ENCODE measurements at regions not wholly inside any gene's neighbourhood (a gene's known extent, or its start where the extent isn't known, plus 50 kb on each side); places are given as distances from the start of the nearest gene placed in this dataset.

DNA sequence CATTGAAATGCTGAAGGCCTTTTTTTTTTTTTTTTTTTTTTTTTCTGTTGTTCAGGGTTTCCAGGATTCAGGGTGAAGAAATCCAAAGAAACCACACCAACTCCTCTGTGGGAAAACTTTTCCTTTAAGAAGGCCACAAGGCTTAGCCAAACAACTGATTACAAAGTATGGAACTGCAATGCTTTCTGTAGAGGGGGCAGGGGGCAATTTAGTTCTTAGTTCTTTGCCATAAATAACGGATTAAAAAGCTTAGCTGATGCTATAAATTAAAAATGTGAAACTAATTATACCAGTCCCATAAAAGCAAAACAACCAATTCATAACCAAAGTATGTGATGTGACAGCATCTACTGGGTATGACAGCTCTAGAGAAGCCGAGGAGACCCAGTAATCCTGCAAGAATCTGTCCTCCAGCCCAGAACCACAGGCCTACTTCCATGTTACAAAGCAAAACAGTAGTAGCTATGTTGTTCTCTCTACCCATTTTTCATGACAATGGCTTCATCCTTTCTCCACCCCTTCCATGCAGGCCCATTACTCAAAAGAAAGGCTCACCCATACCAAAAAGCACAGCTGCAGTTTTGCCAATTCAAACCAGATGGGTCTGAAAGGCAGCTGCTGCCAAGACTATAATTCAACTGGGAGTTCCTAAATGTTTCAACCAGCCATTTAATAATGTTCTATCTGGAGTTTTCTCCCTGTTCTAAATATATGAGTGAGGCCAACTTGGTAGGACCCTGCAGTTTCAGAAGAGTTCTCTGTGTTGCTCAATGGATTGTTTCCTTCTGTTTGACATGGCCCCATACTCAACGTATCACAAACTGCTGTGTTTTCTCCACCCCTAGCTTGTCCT lies 167.1 kb upstream of the ZFHX3 start:
- DNase-seq (ENCODE audit: low read depth): peak; percentile 75

DNA sequence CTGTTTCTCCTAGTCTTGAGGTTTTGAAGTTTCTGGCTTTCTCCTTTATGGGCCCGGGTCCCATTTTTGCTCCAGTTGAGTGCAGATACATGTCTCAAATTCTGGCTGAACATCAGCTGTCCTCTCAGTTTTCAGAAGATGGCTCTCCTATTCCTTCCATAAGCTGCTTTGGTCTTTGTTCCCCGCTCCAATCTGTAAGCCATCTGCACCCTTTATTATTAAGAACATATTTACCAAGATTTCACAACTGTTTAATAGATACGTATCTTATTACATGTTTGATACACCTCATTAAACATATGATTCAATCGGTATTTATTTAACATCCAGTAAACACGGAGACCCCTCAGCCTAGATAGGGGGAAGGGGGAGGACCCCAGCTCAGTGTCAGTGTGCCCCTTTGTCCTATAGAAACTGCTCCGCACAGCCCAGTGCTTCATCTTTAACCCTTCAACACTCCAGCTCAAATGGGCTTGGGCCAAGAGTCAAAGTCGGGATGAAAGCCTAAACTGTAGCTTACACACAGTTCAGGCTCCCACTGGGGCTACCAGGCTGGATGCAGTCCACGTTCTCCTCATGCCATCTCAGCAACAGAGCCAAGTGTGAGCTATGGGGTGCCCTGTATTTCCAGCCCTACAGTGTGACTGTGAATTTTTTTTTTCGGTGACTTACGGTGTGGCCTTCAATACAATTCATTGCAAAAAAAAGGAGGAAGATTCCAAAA lies 166.0 kb upstream of the ZFHX3 start:
- no peak for DNase-seq (ENCODE audit: low read depth)

DNA sequence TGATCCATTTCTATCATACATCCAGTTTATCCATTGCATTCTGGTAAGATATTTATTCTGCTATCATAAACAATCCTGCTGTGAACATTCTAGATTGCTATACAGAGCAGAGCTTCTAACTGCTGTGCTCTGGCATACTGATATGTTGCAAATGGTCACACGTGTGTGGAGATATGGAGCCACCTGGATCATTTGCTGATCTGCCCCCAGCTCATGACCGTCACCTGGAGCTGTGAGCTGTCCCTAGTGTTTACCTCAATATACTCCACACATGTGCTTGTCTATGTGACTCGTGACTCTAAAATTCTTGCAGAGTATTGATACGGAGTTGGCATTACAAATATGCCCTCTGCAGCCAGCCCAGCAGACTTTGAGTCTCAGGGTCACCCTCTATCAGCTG lies 164.5 kb upstream of the ZFHX3 start:
- DNase-seq (ENCODE audit: low read depth): no peak

DNA sequence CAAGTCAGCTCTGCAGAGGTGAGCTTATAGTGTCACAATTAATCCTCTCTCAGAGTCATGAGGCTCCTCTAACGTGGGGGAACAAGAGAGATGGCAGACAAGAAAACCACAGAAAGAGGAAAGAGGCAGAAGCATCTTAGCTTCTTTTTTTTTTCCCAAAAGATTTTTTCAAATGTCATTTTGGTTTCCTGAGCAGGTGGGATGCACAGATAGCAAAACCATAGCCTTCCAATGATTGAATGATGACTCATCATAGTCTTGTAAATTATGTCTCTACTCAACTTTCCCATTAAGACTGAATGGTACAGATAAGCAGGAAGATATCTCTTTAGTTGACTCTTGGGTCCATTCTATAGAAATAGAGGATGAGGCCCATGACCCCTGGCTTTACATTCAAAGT lies 162.8 kb upstream of the ZFHX3 start:
- DNase-seq (ENCODE audit: low read depth): no peak

DNA sequence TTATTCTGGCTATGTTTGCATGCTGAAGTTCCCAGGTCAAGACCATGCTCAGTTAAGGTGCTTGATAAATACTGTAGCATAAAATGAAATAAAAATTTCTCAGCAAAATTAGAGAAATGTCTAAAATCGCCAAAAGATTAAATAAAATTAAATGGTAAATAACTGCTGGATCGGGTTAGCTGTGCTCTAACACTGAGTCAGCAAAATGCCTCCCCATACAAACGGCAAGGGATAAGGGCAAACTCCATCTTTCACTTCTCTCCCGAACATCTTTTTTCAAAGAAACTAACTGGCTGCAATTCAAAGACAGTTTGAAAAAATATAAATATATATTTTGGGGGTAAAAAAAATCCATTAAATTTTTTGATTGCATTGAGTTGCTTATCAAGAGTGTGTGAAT lies 162.2 kb upstream of the ZFHX3 start:
- no peak for DNase-seq (ENCODE audit: low read depth)

DNA sequence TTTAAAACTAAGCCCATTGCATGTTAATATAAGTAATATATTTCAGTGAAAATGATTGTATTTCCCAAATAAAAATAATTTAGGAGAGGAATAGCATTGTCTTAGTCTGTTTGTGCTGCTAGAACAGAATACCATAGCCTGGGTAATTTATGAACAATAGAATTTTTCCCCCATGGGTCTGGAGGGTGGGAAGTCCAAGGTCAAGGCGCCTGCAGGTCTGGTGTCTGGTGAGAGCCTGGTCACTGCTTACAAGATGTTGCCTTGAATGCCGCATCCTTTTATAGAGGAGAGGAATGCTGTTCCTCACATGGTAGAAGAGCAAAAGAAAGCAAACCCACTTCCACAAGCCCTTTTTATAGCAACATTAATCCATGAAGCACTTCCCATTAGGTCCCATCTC lies 161.3 kb upstream of the ZFHX3 start:
- DNase-seq (ENCODE audit: low read depth): no peak

DNA sequence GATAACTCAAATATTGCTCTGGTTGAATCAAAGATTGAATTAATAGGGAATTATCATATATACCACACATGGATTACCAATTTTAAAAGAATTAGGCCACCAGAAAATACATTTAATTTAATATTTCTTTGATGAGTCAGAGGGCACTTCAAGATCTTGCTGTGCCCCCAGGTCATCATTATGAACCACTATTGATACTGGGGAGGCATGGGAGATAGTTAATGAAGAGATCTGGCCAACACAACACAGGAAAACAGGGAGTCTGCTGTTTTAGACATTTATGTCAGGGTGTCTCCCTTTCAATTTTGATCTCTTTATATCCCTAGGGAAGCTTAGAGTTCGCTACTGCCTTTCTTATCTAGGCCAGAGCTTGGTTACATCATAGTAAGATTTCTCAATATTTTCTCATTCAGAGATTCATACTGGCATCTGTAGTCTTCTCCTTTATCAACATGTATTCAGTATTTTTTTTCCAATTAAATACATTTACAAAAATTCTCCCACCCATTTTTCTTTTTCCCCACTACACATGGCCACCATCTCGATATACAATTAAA lies 158.3 kb upstream of the ZFHX3 start:
- DNase-seq (ENCODE audit: low read depth): peak; percentile 49

DNA sequence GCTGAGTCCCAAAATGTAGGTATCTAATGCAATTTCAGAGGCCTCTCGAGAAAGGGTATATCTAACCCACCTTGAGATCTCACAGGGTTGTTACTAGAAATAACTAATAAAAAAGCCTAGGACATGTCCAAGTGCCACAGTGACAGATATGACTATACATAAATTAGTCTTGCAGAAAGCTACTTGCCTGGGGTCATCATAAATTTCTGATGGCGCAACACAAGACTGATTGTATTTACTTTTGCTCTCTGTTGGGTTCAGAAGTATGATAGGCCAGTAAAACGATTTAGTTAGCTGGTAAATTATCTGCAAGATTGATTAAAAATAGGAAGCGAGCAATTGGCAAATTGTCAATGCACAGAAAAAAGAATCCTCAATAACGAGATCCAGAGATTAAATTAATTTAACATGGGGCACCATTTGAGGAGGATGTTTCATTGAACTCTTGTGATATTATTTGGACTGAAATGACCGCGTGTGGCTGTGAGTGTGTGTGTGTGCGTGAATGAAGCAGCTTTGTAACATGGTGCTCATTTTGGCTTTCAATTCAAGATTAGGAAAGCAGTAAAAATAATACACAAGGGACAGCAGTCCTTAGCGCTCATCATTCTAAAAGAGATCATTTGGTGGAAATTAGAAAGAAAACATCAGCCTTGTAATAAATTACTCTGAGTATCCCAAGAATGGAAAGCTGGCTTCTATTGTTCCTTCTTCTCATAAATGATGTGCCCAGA lies 157.4 kb upstream of the ZFHX3 start:
- DNase-seq (ENCODE audit: low read depth): no peak

DNA sequence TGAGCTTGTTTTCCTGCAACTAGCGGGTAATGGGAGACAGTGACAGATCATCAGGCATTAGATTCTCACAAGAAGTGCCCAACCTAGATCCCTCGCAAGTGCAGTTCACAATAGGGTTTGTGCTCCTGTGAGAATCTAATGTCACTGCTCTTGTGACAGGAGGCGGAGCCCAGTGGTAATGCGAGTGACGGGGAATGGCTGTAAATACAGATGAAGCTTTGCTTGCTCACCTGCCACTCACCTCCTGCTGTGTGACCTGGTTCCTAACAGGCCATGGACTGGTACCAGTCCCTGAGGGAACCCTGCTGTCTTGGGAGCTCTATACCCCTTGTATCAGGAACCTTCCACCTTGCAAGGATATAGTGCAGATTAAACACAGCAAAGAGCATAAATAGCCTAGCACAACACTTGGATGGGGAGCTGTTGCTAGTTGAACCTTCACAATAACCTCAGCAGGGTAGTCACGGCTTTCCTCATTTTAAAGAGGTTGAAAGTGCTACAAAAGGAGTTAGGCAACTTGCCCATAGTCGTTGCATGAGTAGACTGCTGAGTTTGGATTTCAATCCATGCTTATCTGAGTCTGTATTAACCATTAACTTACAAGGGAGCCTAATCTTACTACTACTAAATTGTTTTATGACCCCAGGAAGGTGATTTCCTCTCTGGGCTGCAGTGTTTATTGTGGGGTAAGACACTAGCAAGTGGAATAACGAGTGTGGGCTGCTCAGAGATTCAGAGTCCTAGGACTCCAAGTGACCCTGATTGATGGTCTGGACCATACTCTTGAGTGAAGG lies 156.6 kb upstream of the ZFHX3 start:
- no peak for DNase-seq (ENCODE audit: low read depth)

DNA sequence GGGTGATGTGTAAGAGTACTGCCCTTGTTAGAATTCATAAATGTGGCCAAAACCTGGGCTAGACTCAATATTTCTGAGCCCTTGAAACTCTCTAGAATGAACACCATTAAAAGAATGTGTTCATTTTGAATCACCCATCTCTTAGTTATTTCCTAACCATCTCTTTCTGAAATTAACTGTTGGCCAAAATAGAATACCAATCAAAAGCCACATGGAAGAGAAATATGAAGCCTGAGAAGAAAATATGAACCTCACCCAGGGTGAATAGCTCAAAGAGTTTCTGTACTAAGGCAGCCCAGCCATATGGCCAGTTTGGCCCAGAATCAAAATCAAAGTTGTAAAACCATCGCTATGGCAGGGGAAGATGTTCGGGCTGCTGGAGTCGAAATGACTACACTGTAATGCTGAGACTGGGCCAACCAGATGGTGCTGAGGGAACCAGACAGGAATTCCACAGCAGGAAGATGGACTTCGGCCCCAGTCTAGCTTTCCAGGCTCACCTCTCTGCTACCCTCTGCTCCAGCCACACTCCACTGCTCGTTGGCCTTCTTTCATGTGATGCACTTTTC lies 154.3 kb upstream of the ZFHX3 start:
- peak; percentile 95 for DNase-seq (ENCODE audit: low read depth)

DNA sequence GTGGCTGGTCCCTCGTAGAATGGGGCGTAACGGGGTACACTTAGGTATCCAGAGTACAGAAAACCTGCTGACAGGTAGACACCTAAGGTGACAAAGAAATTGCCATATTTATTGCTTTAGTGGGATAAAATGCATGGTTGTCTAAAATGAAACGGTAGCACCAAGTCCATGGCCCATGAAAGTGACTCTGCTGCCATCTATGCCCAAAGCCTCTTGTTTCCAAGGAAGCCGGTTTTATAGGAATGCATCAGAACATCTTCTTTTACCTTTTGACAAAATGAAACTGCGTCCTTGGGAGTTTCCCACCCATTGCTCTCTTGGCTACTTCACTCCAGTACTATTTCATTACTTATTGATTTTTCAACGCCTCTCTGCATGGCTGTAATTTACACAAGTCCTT lies 151.3 kb upstream of the ZFHX3 start:
- no peak for DNase-seq (ENCODE audit: low read depth)

DNA sequence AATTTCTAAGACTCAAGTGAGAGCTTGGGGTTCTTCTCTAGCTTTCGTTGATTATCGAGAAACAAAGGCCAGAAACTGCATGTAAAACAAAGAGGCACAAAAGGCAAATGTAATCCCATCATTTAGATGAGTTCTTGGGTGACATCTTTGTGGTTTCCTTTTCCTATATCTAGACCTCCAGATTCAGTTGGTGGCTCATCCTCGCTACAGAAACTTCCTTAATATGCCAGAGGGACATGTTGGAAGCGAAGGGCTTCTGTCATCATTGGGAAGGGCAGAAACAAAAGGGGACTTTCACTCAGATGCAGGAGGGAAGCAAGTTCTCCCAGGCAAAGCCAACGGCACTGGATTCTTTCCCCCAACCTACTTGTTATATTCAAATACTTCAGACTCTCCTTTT lies 150.6 kb upstream of the ZFHX3 start:
- DNase-seq (ENCODE audit: low read depth): no peak

DNA sequence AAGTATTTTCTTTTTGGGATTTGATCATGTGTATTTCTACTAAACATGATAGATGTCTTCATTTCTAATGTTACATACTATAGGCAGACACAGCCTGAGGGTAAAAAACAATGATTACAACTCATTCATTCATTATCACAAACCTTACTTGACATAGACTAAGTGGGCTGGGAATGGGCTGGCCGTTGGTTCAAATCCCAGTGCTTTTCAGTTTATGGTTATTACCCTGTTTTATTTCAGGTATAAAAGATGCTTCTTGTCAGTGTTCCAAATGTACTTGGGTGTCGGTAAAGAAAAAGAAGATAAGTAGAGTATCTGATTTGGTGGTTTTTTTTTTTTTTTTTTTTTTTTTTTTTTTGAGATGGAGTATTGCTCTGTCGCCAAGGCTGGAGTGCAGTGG lies 149.7 kb upstream of the ZFHX3 start:
- no peak for DNase-seq (ENCODE audit: low read depth)

DNA sequence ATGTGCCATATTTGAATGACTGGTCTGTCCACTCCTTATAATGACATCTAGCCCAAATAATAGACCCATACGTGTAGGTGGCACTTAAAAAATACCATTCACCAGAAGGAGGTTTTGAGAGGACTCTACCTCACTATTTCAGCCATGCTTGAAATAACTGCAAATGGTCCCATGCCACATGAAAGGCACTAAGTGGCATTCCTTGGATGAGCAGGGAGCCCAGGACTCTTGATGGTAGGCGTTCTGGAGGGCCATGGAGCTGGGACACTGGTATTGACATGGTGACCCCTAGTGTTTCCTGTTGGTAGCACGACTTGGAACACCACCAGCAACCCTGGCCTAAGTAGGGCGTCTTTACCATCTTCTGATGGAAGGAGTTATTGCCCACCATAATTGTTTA lies 148.7 kb upstream of the ZFHX3 start:
- DNase-seq (ENCODE audit: low read depth): peak; percentile 75

DNA sequence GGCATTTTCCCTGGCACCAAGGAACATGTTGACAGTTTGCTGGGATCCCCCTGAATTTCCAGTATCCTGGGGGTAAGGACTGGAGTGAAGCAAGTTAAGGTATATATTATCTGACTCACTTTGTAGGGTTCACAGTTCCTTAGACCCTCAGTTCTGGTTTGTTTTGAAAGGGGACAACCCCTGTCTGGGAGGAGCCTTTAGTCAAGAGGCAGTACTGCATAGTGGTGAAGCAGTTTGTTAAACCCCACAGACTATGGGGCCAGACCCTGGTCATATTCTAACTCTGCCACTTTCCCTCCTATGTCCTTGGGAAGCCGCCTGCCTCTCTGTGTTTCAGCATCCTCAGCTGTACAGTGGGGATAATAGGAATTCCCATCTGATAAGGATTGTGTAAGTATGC lies 145.5 kb upstream of the ZFHX3 start:
- DNase-seq (ENCODE audit: low read depth): no peak

DNA sequence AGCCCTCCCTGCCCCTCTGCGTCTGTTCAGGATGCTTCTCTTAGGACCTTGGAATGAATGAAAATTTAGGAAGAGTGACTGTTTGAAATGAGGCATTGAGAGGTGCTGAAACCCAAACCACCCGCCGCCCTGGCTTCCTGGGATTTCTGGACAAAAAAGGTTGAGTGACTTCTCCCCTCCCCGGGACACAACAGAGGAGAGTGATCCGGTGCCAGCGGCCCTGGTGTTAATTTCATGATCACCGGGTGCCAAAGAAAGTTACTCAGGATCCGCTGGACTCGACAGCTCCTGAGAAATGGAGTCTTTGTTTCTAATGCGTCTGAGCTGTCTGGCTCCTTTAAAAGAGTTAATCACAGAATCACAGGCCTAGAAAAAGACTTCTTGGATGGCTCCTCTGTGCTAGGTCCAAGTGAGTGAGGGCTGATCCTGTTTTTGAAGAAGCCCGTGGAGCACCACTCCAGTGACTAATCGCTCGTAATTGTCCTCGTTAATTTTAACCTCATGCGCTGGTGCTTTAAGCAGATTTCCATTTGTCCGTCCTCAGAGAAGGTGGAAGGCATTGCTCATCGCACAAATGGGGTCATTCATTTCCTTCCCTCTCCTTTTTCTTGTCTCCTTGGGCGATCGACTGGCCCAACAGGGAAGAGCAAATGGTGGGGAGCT lies 144.4 kb upstream of the ZFHX3 start:
- DNase-seq (ENCODE audit: low read depth): no peak

DNA sequence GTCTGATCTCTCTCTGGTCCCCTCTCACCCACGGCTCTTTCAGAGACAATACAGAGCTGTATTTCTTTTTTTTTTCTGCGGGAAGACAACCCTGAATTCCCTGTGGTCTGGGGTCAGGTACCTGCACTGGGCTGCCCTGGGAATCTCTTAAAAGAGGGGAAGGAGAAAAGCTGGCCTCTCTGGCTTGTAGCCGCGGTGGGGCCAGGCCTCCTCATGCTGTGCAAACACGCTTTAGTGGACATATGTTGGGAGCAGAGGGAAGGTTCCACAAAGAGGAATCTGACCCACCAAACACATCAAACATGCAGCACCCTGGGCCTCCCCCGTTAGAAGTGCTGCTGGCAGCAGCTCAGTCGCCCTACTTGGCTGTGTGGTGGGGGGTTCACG lies 143.7 kb upstream of the ZFHX3 start:
- DNase-seq (ENCODE audit: low read depth): no peak

DNA sequence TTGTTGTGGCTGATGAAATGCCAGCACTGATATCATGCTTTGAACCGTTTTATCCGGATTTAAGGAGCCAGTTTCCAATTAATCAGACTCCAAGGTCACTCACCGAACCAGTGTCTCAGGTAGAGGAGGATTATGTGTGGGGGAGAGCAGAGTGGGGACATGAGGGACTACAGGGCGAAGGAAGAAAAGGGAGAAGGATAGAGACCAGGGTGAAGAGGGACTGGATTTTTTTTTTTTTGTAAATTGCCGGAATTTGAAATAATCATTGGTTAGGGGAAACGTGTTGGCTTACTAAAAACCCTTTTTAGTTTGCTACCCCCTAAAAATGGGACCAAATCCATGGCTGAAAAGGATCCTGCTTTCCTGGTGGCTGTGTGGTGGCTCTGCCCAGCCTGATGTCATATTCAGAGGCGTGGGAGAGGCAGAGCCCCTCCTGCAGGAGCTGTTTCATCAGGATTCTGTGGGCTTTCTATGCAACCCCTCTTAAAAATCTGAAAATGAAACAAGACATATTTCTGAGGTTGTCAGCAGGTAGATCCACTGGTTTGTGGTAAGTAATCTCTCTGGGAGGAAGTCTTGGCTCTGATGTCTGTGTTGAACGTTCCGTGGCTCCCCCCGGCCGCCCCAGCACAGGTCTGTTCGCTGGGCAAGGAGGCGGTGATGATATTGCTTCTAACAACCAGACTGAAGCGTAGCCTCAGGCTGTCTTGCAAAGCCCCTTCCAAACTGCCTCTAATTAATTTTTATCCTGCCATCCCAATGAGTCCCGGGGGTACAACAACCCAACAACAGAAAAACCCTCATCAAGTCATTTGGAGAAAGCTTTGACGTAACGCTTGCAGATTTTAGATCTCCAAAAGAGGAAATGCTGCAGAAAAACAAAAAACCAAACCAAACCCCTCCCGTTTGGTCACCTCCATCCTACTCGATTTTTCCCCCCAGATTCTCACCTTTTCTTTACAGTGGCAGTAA lies 143.0 kb upstream of the ZFHX3 start:
- no peak for DNase-seq (ENCODE audit: low read depth)

DNA sequence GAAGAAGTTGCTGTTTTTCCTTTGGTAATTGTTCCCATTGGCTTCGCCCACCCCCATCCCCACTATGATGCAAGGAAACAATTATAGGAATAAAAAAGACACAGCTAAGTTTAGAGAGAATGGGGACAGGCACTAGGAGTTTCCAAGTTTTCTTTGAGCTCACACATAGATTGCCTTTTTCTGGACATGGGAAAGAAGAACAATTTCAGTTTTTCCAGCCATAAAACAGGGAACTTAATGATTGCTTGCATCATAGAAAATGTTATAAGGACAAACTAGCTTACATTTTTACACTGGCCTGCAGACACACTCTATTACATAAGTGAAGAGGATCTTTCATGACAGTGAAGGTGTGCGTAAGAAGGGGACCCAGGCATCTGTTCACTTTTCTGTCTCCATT lies 142.3 kb upstream of the ZFHX3 start:
- DNase-seq (ENCODE audit: low read depth): no peak

DNA sequence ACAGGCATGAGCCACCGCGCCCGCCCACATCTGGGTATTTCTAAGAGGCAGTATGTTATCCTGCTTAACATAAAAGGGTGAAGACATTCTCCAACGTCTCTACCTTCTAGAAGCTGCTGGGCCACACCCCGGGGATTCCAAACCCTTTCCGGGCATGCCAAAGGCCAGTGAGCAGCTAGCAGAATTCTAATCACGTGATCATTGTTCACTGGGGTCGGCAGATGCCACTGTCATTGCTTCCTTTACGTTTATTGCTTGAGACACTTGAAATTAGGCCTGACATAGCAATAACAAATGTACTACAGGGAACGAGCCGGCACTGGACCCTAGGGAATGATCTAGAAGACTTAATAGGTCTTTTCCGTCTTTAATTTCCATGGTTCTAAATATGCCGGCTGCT lies 141.2 kb upstream of the ZFHX3 start:
- no peak for DNase-seq (ENCODE audit: low read depth)
